ENCODE measurements at regions not wholly inside any gene's neighbourhood (a gene's known extent, or its start where the extent isn't known, plus 50 kb on each side); places are given as distances from the start of the nearest gene placed in this dataset.

DNA sequence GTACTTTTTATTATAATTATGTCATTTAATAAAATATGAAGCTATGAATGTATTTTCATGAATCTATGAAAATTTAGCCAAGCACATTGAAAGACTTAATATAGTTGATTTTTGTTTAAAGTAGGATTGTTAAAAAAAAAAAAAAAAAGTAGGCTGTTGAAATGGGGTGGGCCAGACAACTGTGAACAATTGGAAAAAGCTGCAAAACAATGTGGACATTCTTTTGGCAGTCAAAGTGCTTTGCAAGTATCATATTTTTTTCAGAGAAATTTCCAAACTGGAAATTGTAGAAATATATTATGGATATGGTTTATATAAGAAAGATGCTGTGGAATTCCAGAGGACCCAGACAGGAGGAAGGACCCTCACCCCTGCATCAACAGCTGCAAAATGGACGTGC lies 82.1 kb downstream of the ETAA1 start:
- Histone ChIP-seq H4K20me1 (ENCODE audit: insufficient read depth, low read length, poor library complexity, severe bottlenecking) (no peaks in the 10 kb centered on the region), H3K9ac (ENCODE audit: low read depth, low read length, poor library complexity, severe bottlenecking) (no peak overlapping the region), H3F3A (ENCODE audit: low read depth) (no peaks in the 10 kb centered on the region), H2AFZ (ENCODE audit: low read length) (no peak overlapping the region), H3K27me3 (ENCODE audit: insufficient read depth, low read length, poor library complexity, severe bottlenecking) (no peaks in the 10 kb centered on the region), H3K9me2 (replicated peaks; ENCODE audit: low read depth, low read length) (no peaks in the 10 kb centered on the region), H3K4me3 (ENCODE audit: low read length, poor library complexity, severe bottlenecking) (no peak overlapping the region), H3K4me1 (ENCODE audit: insufficient read depth, low read length, poor library complexity, severe bottlenecking) (no peaks in the 10 kb centered on the region), H3K36me3 (ENCODE audit: insufficient read depth, low read length) (no peaks in the 10 kb centered on the region), H3K79me2 (ENCODE audit: insufficient read depth, low read length) (no peaks in the 10 kb centered on the region), H3K4me2 (ENCODE audit: low read depth, low read length, poor library complexity, severe bottlenecking) (no peak overlapping the region), H3K9me3 (ENCODE audit: insufficient read depth, low read depth, low read length) (no peaks in the 10 kb centered on the region)
- TF ChIP-seq, protein P1, sequence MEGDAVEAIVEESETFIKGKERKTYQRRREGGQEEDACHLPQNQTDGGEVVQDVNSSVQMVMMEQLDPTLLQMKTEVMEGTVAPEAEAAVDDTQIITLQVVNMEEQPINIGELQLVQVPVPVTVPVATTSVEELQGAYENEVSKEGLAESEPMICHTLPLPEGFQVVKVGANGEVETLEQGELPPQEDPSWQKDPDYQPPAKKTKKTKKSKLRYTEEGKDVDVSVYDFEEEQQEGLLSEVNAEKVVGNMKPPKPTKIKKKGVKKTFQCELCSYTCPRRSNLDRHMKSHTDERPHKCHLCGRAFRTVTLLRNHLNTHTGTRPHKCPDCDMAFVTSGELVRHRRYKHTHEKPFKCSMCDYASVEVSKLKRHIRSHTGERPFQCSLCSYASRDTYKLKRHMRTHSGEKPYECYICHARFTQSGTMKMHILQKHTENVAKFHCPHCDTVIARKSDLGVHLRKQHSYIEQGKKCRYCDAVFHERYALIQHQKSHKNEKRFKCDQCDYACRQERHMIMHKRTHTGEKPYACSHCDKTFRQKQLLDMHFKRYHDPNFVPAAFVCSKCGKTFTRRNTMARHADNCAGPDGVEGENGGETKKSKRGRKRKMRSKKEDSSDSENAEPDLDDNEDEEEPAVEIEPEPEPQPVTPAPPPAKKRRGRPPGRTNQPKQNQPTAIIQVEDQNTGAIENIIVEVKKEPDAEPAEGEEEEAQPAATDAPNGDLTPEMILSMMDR (conservative IDR thresholded peaks at IDR 0.05; ENCODE audit: low read length): no peak
- no peak for TF ChIP-seq EZH2phosphoT487 (IDR thresholded peaks at IDR 0.05; ENCODE audit: borderline replicate concordance)

DNA sequence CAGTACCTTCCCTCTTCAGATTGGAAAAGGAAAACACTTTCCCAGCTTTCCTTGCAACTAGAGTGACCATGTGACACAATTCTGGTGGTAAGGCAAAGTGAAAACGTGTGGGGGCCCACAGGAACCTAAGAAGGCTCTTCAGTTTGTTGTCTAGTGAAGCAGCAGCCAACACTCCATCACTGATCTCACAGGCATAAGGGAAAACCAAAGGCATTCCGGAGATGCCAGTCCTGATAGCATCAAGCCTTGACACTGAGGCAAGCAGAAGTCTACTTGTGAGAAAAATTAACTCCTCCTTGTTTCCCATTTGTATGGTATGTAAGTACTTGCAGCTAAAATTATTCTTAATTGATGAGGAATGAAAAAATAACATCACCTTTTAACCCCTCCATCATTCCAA lies 88.3 kb downstream of the ETAA1 start:
- no peak for TF ChIP-seq EZH2phosphoT487 (IDR thresholded peaks at IDR 0.05; ENCODE audit: borderline replicate concordance)
- TF ChIP-seq, protein P1 (conservative IDR thresholded peaks at IDR 0.05; ENCODE audit: low read length): no peak
- Histone ChIP-seq H3K36me3 (ENCODE audit: insufficient read depth, low read length) (no peaks in the 10 kb centered on the region), H3K4me1 (ENCODE audit: insufficient read depth, low read length, poor library complexity, severe bottlenecking) (no peaks in the 10 kb centered on the region), H3F3A (ENCODE audit: low read depth) (no peaks in the 10 kb centered on the region), H2AFZ (ENCODE audit: low read length) (no peak overlapping the region), H3K27me3 (ENCODE audit: insufficient read depth, low read length, poor library complexity, severe bottlenecking) (no peaks in the 10 kb centered on the region), H3K9me3 (ENCODE audit: insufficient read depth, low read depth, low read length) (no peaks in the 10 kb centered on the region), H3K4me2 (ENCODE audit: low read depth, low read length, poor library complexity, severe bottlenecking) (no peak overlapping the region), H3K9me2 (replicated peaks; ENCODE audit: low read depth, low read length) (no peaks in the 10 kb centered on the region), H3K9ac (ENCODE audit: low read depth, low read length, poor library complexity, severe bottlenecking) (no peak overlapping the region), H3K4me3 (ENCODE audit: low read length, poor library complexity, severe bottlenecking) (no peak overlapping the region), H3K79me2 (ENCODE audit: insufficient read depth, low read length) (no peaks in the 10 kb centered on the region), H4K20me1 (ENCODE audit: insufficient read depth, low read length, poor library complexity, severe bottlenecking) (no peaks in the 10 kb centered on the region)

DNA sequence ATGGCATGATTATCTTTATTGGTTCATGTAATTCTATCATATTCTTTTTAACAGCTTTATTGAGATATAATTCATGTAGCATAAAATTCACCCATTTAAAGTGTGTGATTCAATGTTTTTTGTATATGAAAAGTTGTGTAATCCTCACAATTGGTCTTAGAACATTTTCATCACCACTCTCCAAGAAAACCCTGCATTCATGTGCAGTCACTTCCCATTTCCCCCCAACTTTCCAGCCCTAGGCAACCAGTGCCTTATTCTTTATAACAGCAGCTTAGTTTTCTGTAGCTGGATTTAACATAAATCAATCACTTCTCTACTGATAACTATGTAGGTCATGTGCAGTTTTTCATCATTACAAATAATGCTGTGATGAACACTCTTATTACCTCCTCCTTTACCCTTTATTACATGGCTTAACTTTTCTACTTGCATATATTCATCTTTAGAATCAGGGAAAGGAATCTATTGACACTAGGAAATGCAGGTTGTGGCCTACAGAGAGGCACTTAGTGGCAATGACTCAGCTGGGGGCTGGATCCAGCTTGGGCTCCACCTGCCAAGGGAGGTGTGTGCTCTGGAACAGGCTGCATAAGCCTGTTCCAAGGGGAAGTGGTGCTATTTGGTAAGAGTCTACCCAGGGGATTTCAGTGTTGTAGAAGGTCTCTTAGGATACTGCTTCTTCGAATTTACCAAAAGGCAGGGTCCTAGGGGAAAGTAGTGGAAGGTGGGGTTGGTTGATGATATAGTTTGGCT lies 89.1 kb downstream of the ETAA1 start:
- TF ChIP-seq, protein P1 (conservative IDR thresholded peaks at IDR 0.05; ENCODE audit: low read length): no peak
- TF ChIP-seq EZH2phosphoT487 (IDR thresholded peaks at IDR 0.05; ENCODE audit: borderline replicate concordance): no peak

More for the DNA sequence above, 89.1 kb downstream of the ETAA1 start:
- Histone ChIP-seq H3K9me3 (ENCODE audit: insufficient read depth, low read depth, low read length) (no peaks in the 10 kb centered on the region), H3K4me1 (ENCODE audit: insufficient read depth, low read length, poor library complexity, severe bottlenecking) (no peaks in the 10 kb centered on the region), H3K4me2 (ENCODE audit: low read depth, low read length, poor library complexity, severe bottlenecking) (no peak overlapping the region), H3K4me3 (ENCODE audit: low read length, poor library complexity, severe bottlenecking) (no peak overlapping the region), H3K9me2 (replicated peaks; ENCODE audit: low read depth, low read length) (no peaks in the 10 kb centered on the region), H3K79me2 (ENCODE audit: insufficient read depth, low read length) (no peaks in the 10 kb centered on the region), H3K9ac (ENCODE audit: low read depth, low read length, poor library complexity, severe bottlenecking) (no peak overlapping the region), H2AFZ (ENCODE audit: low read length) (no peak overlapping the region), H3K36me3 (ENCODE audit: insufficient read depth, low read length) (no peaks in the 10 kb centered on the region), H4K20me1 (ENCODE audit: insufficient read depth, low read length, poor library complexity, severe bottlenecking) (no peaks in the 10 kb centered on the region), H3F3A (ENCODE audit: low read depth) (no peaks in the 10 kb centered on the region), H3K27me3 (ENCODE audit: insufficient read depth, low read length, poor library complexity, severe bottlenecking) (no peaks in the 10 kb centered on the region)
